Stimulated activated CD4-positive, alpha-beta T cell treated with anti-CD3 and anti-CD28 coated beads, Interleukin-15, amount 100 ng/mL, for 48 hours (primary cell): ENCODE measurements at regions not wholly inside any gene's neighbourhood (a gene's known extent, or its start where the extent isn't known, plus 50 kb on each side); places are given as distances from the start of the nearest gene placed in this dataset.

Experiments used
- DNase-seq, 2 donors: peaks; one replicate each; pipeline ENCODE4 v3.0.0-alpha.2; 2020; ENCODE audit warnings: low read depth in 2 of 2

DNA sequence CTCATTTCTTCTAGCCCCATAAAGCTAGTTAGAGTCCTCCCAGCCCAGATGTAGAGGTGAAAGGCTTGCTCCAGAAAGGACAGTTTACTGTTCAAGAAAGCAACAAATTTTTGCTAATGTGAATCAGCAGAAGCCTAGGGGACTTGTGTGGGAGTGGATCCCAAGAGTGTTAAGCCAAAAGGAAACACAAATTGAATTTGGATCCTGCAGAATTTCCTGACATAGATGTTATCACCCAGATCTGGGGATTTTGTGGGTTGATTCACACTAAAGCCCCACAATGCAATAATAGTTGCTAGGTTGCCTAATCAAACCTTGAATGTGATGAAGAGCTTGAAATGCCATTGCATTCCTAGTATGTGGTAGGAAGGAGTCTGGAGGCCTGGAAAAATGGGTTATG lies 135.2 kb upstream of the HS3ST3A1 start:
- no peak for DNase-seq

DNA sequence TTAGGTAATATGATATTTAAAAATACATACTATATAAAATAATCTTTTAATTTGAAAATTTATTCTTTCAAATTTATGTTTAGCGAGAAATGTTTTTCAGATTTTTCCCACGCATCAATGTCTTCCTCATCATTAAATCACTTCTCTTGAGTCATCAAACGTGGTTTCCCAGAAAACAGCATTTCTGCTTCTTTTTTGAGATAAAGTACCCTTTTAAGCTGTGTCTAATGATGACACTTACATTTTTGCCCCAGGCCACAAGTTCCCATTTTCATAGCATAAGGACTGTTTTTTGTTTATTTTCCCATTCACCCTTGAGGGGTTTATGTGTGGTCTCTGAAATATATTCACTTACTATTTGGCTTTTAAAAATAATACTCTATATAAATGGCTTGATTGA lies 139.0 kb upstream of the HS3ST3A1 start:
- no peak for DNase-seq

DNA sequence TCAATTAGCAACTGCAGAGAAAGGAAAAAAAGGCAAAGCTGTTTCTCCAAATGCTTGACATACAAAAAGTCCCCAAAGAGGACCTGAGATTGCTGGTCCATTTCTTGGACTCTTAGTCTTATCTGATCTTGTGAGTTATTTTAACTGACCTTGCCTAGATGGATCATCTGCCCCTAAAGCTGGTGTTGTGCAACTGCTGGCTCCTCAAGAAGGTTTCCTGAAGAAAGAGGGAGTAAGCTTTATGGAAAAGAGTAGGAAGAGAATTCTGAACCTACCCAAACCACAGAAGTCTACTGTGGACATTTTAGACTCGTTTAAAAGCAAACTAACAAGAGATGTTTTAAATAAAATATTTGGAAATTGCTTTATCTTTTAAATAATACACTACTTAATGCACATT lies 140.0 kb upstream of the HS3ST3A1 start:
- DNase-seq: no peak

DNA sequence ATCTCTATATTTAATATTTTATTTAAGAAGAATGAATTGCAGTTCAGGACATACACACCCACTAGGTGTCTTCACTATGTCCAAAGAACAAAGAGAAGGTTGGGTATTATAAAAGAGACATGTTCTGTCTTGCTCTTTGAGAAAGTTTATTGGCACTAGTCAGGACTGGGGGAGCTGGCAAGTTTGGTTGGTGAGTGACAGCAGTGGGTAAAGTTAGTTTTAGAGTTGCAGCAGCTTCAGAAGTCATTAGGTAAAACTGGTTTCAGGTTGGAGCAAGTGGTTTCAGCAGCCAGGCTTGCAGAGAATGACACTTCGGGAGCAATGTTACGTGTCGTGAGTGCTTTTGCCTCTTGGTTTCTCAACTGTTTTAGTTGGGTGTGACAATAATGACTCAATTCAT lies 142.2 kb upstream of the HS3ST3A1 start:
- no peak for DNase-seq

DNA sequence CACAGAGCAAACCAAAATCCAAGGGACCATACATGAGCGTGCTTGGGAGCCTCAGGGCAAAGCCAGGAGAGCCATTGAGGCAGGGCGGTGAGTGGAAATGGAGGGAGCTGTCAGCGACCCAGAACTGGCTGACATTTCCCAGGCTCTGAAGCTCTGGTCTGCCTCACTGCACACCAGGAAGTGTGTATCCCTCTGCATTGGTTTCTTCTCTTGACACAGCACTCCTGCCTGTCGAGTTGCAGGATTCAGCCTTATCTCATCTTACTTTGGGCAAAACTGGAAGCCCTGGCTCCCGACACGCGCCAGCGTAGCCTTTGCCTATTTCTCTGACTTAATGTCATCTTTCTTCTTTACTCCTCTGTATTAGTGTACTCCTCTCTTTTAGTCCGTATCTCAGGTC lies 144.7 kb upstream of the HS3ST3A1 start:
- no peak for DNase-seq

DNA sequence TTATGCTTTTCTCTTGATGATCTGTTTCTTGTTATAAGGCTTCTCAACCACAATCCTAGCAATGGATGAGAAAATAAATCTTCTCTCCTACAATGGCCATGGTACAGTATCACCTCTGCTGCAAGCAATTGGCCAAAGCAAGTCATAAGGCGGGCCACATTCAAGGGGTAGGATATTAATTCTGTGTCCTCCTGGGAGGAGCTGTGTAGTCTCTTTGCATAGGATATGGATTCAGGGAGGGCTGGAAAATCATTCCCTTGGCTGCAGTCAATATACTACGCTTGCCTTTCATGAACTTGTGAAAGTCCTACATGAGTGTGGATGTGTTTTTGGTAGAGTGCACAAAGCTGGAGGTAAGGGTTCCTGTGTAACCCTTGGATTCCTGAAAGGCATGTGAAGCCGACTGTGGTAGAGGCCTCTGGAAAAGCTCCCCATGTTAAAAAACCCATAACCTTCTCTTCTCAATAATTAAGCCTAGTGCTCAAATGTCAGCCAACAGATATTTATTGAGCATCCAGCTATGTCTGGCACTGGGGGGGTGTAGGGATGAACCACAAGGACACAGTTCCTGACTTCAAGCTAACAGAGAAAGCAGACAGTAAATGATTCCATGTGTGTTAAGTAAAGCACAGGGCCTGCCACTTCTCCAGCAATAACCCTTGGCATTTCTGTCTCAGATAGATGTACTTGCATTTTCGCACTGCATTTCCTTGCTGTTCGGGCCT lies 147.6 kb upstream of the HS3ST3A1 start:
- no peak for DNase-seq

DNA sequence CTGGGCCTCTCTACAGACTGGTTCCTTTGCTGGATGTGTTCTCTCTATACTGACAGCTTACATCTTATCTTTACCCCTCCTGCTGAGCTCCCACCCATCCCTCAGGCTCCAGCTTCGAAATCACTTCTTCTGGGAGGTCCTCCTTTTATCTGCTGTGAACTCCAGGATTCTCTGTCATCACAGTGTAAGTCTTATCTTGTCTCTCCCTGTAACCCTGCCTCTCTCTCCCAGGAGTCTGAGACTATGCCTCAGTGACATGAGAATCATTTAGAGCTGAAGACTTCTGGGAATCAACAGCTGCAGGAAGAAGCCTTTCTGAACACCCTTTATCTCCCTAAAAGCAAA lies 148.1 kb upstream of the HS3ST3A1 start:
- no peak for DNase-seq

DNA sequence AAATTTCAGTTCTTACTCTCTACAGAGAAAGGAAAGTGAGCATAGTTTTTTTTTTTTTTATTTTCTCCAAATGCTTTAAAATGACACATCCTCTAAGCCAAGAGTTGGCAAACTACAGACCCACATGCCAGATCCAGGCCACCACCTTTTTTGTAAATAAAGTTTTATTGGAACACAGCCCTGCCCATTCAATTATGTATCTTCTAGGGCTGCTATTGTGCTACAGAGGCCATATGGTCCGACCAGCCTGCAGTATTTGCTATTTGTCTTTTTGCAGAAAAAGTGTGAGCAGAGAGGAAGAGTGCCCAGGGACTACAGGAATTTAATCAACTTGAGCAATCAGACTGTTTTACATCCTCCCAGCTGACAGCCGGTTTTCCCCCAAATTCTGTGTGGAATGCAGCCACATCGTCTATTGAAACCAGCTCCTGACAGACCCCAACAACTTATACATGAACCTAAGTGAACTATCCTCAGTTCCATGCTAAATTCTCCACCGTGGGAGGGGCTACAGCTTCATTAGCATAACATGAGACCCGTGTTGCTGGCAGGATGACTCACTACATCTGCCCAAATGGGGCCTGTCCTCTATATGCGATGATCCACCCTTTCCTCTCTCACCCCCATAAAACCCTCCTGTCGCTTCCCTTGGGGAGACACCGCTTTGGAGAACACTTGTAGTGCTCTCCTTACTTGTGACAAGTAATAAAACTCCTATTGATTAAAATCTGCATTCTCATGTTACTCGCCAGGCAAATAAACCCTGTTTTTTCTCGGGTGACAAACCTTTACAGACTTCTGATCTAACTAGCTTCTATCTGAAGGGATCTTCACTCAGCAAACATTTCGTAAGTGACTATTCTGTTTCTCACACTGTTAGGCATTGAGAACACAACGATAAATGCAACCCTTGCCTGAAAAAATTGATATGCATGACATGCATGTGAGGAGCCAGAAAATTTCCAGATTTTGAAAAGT lies 149.4 kb upstream of the HS3ST3A1 start:
- no peak for DNase-seq

DNA sequence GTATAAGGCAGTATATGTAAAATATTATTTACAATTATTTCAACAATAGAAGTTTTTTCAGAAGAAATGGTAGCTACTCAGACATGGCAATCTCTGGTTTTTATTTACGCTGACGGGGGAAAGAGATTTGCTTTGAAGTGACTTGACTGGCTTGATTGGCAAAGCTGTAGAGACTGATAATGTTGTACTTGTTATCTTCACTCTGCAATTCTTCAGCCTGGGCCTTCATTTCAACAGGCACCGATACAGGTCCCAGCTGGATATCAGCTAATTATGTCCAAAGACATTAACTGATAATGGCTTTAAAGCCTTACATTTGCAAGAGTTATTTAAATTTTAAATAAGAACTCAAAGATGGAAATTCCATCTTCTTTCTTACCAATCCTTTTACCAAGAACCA lies 151.4 kb upstream of the HS3ST3A1 start:
- DNase-seq: no peak

DNA sequence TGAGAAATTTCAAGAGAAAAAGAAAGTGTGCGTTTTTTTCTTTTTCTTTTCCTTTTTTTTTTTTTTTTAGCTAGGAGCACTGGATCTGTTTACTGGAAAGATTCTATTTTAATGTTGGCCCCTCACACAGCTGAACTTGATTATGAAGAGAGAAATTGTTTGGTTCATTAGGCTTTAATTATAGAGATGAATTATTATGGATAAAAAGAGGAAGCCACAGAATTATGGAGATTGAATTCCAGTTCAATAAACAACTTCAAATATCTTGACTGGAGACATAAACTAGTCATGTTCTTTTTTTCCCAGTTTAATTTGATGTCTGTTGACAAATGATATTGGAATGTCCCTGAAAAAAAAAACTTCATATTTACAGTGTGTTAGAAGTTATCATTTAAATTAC lies 152.0 kb upstream of the HS3ST3A1 start:
- DNase-seq: no peak

DNA sequence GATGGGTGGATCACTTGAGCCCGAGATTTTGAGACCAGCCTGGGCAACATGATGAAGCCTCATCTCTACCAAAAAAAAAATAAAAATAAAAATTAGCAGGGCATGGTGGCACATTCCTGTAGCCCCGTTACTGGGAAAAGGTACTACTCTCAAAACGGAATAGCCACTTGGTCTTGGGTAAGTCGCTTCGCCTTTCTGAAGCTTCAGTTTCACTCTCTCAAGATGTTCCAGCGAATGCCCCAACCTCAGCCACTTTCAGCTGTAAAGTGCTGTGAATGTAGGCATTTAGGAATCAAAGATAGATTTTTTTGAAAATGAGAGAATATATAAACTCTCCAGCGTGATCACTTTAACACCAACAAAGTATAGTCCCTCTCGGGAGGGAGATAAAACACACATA lies 154.1 kb upstream of the HS3ST3A1 start:
- no peak for DNase-seq

DNA sequence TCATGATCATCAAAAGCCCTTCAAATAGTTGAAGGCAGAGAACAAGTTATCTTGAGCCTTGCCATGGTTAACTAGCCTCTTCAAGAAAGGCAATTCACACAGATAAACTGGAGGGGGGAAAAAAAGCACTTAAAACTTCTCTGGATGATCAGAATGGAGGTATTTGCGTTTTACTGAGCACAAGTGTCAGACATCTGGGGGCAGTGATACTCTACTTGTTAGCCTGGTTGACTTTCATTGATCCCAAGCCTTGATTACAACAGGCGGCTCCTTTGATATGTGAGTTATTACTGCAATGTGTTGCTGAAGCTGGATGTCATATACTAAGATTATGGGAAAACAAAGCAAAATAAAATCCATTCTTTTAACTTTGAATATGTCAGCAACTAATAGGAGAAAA lies 155.0 kb upstream of the HS3ST3A1 start:
- DNase-seq: no peak

DNA sequence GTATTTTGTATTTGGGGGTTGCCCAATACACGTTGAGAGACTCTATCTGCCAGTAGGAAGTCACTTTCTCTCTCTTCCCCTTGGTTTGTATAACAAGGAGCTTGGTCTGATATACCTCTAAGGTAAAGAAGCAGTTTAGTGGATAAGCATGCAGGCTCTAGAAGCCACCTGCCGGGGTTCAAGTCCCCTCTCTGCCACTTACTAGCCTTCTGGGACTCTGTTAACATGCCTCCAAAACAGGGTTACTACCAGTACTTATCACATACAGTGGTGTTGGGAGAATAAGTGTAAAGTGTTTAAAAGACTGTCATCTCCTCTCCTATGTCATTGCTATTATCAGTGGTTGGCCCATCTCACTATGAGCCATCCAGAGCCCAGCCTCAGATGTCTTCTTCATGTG lies 156.1 kb upstream of the HS3ST3A1 start:
- no peak for DNase-seq

DNA sequence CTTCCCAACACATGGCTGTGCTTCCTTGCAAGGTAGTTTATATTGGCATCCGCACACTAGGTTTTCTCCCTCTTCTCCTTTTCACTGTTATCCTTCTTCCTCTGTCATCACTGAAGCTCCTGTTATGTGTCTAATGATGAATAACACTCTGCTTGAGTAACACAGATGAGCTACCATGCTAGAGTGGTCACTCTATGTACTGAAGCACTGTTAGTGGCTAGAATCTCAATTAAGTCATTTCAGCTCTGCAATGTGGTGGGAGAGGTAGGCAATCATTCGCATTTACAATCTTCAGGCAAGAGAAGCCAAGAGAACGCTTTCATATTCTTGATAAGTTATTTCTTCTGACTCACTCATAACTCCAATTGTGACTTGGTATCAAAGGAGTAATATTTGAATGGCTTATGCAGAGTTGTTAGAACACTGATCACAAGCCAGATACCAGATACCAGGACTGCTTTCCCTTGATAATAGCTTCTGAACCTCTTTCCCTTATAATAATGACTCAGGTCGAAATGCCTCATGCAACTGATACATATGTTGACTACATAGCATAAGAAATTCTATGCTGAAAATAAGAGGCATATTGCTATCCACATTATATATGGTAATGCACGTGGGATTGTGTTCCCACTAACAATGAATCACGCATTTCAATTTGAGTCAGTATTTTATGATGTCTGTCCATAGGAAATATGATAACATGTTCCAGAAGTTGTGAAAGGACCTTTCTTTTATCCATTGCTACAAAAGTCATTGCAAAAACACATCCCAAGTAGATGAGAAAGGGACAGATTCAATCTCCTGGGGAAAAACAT lies 158.0 kb upstream of the HS3ST3A1 start:
- DNase-seq: no peak

DNA sequence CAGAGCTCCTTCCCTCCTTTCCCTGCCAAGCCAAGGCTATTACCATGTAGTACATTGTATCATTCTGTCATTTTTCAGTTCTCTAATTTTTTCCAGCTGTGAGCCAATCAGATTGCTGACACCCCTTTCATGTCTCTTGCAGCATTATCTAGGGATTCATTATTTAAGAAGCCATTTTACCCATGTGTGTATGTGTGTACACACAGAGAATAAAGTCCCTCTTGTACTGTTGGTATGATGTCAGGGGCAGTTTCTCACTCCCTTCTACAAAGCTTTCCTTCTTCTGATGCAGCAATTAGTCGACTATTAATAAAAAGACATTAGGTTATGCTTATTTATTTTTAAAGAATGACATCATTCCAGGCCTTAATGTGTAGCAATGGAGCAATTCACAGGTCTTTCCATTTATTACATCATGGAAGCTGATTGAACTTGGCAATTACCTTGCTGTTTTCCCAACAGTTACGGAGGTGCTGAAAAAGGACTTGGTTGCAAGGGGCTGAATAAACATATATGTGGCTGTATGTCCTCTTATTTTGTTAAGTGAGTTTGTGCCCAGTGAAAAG lies 159.4 kb upstream of the HS3ST3A1 start:
- DNase-seq: no peak

DNA sequence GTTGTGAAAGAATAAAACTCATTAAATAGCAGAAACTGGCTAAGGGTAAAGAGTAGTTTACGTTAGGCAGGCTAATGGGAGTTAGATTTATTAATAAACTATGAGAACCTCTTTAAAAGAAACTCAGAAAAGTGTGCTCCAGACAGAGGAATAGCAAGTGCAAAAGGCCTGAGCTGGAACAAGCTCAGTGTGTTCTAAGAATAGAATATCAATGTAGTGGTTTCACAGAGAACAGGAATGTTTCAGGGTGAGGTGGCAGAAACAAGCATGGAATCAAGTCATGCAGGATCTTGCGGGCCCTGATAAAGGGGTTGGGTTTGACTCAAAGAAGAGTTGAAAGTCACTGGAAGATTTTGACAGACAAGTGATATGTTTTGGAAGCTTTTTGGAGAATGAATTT lies 164.0 kb upstream of the HS3ST3A1 start:
- no peak for DNase-seq

DNA sequence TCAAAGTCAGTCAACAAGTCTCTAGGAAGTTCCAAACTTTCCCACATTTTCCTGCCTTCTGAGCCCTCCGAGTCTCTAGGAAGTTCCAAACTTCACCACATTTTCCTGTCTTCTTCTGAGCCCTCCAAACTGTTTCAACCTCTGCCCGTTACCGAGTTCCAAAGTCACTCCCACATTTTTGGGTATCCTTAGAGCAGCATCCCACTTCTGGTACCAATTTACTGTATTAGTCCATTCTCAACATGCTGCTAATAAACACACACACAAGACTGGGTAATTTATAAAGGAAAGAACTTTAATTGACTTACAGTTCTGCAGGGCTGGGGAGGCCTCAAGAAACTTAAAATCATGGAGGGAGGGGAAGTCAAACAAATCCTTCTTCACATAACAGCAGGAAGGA lies 169.0 kb upstream of the HS3ST3A1 start:
- DNase-seq: no peak

DNA sequence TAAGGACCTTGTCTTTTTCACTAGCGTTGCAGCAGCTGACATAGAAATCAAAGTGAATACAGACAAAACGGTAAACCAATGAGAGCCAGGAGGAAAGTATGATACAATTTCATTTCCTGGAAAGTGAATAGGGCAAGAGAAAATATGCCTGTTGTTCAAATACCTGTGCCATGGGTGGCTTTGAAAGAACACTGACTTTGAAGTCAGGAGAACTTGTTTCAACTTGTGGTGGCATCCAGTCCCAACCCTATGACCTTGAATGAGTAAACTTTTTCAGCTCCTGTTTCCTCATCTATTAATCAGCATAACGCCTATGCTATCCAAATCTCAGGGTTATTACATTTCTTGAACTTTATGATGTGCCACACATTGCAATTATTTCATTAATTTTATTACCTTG lies 173.7 kb upstream of the HS3ST3A1 start:
- DNase-seq: no peak

DNA sequence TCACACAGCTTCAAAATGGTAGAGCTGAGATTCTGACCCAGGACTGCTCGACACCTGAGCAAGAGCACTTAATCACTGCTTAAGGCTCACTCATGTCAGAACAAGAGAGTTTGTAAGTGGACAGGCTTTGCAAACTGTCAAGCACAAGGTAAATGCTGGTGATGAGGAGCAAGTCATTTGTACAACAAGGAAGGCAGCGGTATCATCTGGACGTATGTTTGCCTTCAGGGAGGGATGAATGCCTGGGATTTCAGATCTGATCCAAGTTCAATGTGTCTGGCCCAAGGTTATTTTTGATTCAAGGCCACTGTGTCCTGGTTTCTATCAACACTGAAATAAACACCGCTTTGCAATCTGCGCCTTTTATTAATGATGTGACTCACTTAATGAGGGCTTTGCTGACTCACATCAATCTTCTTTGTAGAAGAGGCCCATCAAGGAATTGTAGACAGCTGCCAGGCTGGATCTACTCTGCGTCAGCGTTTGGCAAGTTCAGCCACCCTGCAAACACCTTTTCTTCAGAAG lies 174.4 kb upstream of the HS3ST3A1 start:
- no peak for DNase-seq

DNA sequence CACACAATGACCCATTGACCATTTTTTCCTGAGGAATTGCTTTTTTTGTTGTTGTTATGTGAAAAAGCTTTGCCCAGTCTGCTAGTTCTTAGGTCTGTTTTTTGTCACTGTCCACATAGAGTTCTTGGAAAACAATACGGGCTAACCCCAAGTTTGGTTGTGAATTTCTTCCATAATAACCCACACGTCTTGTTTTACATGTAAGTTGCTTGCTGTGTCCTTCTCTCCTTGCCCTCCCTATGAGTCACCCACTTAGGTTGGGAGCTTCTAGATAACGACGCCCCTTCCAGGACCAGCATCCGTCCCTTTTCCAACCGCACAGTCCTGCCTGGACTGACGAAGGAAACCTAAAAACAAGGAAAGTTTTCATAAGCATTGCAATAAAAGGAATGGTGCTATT lies 175.3 kb upstream of the HS3ST3A1 start:
- no peak for DNase-seq

DNA sequence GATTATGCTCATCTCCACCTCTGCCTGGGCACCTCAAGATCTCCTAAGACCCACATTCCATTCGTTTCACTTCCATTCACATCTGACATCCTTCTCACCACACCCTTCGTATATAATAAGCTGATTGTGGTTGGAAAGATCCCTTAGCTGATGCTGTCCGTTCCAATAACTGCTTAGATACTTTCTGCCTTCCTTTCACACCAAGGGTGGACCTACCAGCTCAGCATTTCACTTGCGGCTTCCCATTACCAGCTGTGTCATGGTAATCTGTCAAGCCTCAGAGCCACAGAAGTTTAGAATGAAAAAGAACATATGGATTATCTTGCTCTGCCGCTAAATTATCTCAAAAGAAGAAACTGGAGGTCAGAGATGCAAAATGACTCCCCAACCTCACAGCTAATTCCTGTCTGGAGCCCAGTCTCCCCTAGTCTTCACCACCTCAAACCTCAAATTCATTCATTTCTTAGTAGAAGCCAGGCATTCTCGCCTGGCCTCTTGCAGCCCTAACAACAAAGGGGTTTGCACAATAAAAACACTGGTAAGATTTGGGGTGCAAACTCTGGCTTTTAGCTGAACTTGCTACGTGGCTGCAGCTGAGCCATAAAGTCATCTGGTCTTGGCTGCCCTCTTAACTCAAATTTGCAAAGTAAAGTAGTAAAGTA lies 182.8 kb upstream of the HS3ST3A1 start:
- no peak for DNase-seq
